ENCODE measurements at regions not wholly inside any gene's neighbourhood (a gene's known extent, or its start where the extent isn't known, plus 50 kb on each side); places are given as distances from the start of the nearest gene placed in this dataset.

GRCh38 chr11:81220146-81220895 is 1513.3 kb downstream of the FAM181B start:
- CTCF ChIA-PET: no interaction called here
- H4K91ac ChIP-seq (ENCODE audit: insufficient read depth, low read depth, low read length): no peak overlapping the region
- dilution Hi-C loops (cut with HindIII; ENCODE audit: low sequenced_read_pairs, unreplicated experiment) (no loop called here), intact Hi-C loops (cut with micrococcal nuclease) (no loop called here), in situ Hi-C loops (cut with MboI; ENCODE audit: low sequenced_read_pairs) (no loop called here)
- no peak overlapping the region for H3K27ac ChIP-seq (ENCODE audit: insufficient read depth, low read length)
- no peak overlapping the region for H3K4me3 ChIP-seq (ENCODE audit: insufficient read depth, low read depth, low read length)
- no peaks in the 10 kb centered on the region for H3K4me1 ChIP-seq (ENCODE audit: control insufficient read depth, insufficient read depth, low read length)
- no peak overlapping the region for H3K4me2 ChIP-seq (ENCODE audit: low read depth, low read length)
- H2BK5ac ChIP-seq (ENCODE audit: low read depth, low read length, poor library complexity, severe bottlenecking): no peak overlapping the region
- no TSS peak for BruUV-seq (replicated peaks)
- no peak for TF ChIP-seq CTCF (conservative IDR thresholded peaks at IDR 0.05; ENCODE audit: low read depth, low read length)
- TF ChIP-seq USF2 (IDR thresholded peaks at IDR 0.05; ENCODE audit: low read depth, low read length): no peak
- no peak for TF ChIP-seq FOS (IDR thresholded peaks at IDR 0.05; ENCODE audit: low read depth, low read length)
- TF ChIP-seq ELK1 (IDR thresholded peaks at IDR 0.05; ENCODE audit: borderline replicate concordance, low read depth, low read length): no peak
- TF ChIP-seq BHLHE40 (IDR thresholded peaks at IDR 0.05; ENCODE audit: low read depth, low read length): no peak
- TF ChIP-seq SMC3 (IDR thresholded peaks at IDR 0.05; ENCODE audit: low read depth, low read length): no peak
- TF ChIP-seq RAD21 (IDR thresholded peaks at IDR 0.05; ENCODE audit: low read length): no peak
- no peak for TF ChIP-seq RCOR1 (IDR thresholded peaks at IDR 0.05; ENCODE audit: insufficient replicate concordance, low read length)
- no peak for TF ChIP-seq POLR2A (IDR thresholded peaks at IDR 0.05; ENCODE audit: low read depth, low read length)
- no peak for TF ChIP-seq NFE2L2 (IDR thresholded peaks at IDR 0.05; ENCODE audit: low read depth, low read length)
- TF ChIP-seq CHD1 (IDR thresholded peaks at IDR 0.05; ENCODE audit: low read depth, low read length): no peak
- no peak for TF ChIP-seq MXI1 (IDR thresholded peaks at IDR 0.05; ENCODE audit: borderline replicate concordance, low read depth, low read length)
- no peak for TF ChIP-seq MAFK (IDR thresholded peaks at IDR 0.05; ENCODE audit: low read depth, low read length)
- no peak for TF ChIP-seq MAZ (IDR thresholded peaks at IDR 0.05; ENCODE audit: borderline replicate concordance, low read depth, low read length)
- no peak for TF ChIP-seq CEBPB (IDR thresholded peaks at IDR 0.05; ENCODE audit: low read depth, low read length)
- no peak for TF ChIP-seq RFX5 (IDR thresholded peaks at IDR 0.05; ENCODE audit: low read depth, low read length)
- no peak overlapping the region for H2AFZ ChIP-seq (replicated peaks; ENCODE audit: low read length, poor library complexity)
- H2AK5ac ChIP-seq (ENCODE audit: low read depth, low read length): no peak overlapping the region
- H4K20me1 ChIP-seq (ENCODE audit: insufficient read depth, low read length): no peaks in the 10 kb centered on the region
- H3K14ac ChIP-seq (replicated peaks; ENCODE audit: low read depth, low read length): no peak overlapping the region
- H3K4ac ChIP-seq (ENCODE audit: low read depth, low read length): no peak overlapping the region
- no peak overlapping the region for H2BK15ac ChIP-seq (ENCODE audit: low read depth, low read length)
- ATAC-seq (ENCODE audit: low read depth) (no peak), DNase-seq (no peak)
- POLR2A ChIA-PET (ENCODE audit: unreplicated experiment): no interaction called here
- peaks cover 2% of the 10 kb centered on the region; the same call in 1 of the 2 replicates for H3K9me3 ChIP-seq (ENCODE audit: control insufficient read depth, insufficient read depth, low read length)
- H3K9me1 ChIP-seq (ENCODE audit: insufficient read depth, low read length): no peaks in the 10 kb centered on the region
- no peaks in the 10 kb centered on the region for H3K79me1 ChIP-seq (ENCODE audit: low read depth in 1 of 2, low read length in 2 of 2)
- H2AK9ac ChIP-seq (replicated peaks; ENCODE audit: low read depth, low read length, poor library complexity): no peak overlapping the region
- no peaks in the 10 kb centered on the region for H3K27me3 ChIP-seq (ENCODE audit: control insufficient read depth, insufficient read depth, low read length)
- H4K5ac ChIP-seq (ENCODE audit: low read depth, low read length): no peak overlapping the region
- no peak overlapping the region for H3K9ac ChIP-seq (ENCODE audit: low read depth, low read length)
- H3K18ac ChIP-seq (ENCODE audit: low read depth, low read length): no peak overlapping the region
- WGBS, 2 experiments (ENCODE audit: extremely low coverage in 2 of 2, insufficient read length in 1 of 2): no CpG with 5 or more reads among the region's 9 CpGs
- no peak overlapping the region for H2BK120ac ChIP-seq (ENCODE audit: low read depth, low read length)
- H4K8ac ChIP-seq (ENCODE audit: low read depth in 2 of 2, low read length in 2 of 2): no peak overlapping the region
- H2BK20ac ChIP-seq (ENCODE audit: low read depth, low read length): no peak overlapping the region
- H3K36me3 ChIP-seq (ENCODE audit: control insufficient read depth, insufficient read depth, low read length): no peaks in the 10 kb centered on the region
- H3K56ac ChIP-seq (ENCODE audit: extremely low read depth, insufficient read depth, low read length): no peak overlapping the region
- no peak overlapping the region for H3K23ac ChIP-seq (ENCODE audit: low read depth, low read length)
